T-helper 17 cell (primary cell): ENCODE measurements at regions not wholly inside any gene's neighbourhood (a gene's known extent, or its start where the extent isn't known, plus 50 kb on each side); places are given as distances from the start of the nearest gene placed in this dataset.

ENCODE experiments used
- ATAC-seq: fragments of 150-1000 bp; cut with Tn5 transposase; 2 replicates; pipeline ENCODE4 v1.10.0; 2021; ENCODE audit warnings: mild to moderate bottlenecking, moderate library complexity
- DNase-seq, 3 donors: peaks; one replicate each; pipeline versions ENCODE4 v3.0.0 to v3.0.0-alpha.2; 2020 to 2021
- H3K9me3 ChIP-seq: one replicate; pipeline ENCODE4 v1.7.0; 2013; ENCODE audit warnings: low read length, mild to moderate bottlenecking; ENCODE audit not compliant: control insufficient read depth, poor library complexity, severe bottlenecking
- H3K27ac Mint-ChIP-seq: one replicate; pipeline ENCODE4 v1.8.0; 2022; ENCODE audit warnings: mild to moderate bottlenecking, moderate library complexity, mixed read lengths
- H3K27me3 Mint-ChIP-seq: one replicate; pipeline ENCODE4 v1.8.0; 2022; ENCODE audit warnings: mixed read lengths
- H3K36me3 Mint-ChIP-seq: one replicate; pipeline ENCODE4 v1.8.0; 2022; ENCODE audit warnings: low read depth, mixed read lengths
- H3K4me1 Mint-ChIP-seq: one replicate; pipeline ENCODE4 v1.8.0; 2022; ENCODE audit warnings: mild to moderate bottlenecking, mixed read lengths
- H3K4me3 Mint-ChIP-seq: one replicate; pipeline ENCODE4 v1.8.0; 2022; ENCODE audit warnings: mild to moderate bottlenecking, moderate library complexity, mixed read lengths

- Mint-ChIP-seq H3K36me3 (peaks cover 3% of the 10 kb centered on the region), H3K4me3 (no peak overlapping the region), H3K4me1 (peaks cover 2% of the 10 kb centered on the region), H3K27me3 (peaks cover 41% of the 10 kb centered on the region), H3K27ac (no peak overlapping the region)
- ATAC-seq = no peak
- DNase-seq = no peak
- H3K9me3 ChIP-seq = no peaks in the 10 kb centered on the region
Measured at GRCh38 chr9:105191508-105192121, 52.8 kb upstream of the SLC44A1 start.

DNA sequence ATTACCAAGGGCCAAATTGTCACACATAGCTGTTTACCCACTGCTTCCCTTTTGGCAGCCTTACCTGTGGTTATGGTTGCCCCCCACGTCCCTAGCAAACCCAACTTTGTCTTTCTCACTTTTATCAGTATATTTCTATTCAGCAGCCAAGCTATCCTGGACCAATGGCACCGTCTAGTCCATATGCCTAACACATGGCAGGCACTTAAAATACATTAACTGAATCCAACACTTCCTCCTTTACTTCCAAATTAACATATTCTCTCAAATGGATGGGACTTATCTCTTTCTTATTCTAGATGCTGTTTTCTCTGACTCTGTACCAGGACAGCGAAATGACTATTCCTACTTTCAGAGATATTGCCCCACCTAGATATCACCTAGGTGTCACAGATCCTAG lies 50.9 kb upstream of the SLC44A1 start:
- DNase-seq = no peak
- peaks cover 2% of the 10 kb centered on the region for H3K4me1 Mint-ChIP-seq
- H3K4me3 Mint-ChIP-seq = no peak overlapping the region
- peaks cover 3% of the 10 kb centered on the region for H3K36me3 Mint-ChIP-seq
- peaks cover 39% of the 10 kb centered on the region for H3K27me3 Mint-ChIP-seq
- no peaks in the 10 kb centered on the region for H3K9me3 ChIP-seq
- ATAC-seq = no peak
- H3K27ac Mint-ChIP-seq = no peak overlapping the region

DNA sequence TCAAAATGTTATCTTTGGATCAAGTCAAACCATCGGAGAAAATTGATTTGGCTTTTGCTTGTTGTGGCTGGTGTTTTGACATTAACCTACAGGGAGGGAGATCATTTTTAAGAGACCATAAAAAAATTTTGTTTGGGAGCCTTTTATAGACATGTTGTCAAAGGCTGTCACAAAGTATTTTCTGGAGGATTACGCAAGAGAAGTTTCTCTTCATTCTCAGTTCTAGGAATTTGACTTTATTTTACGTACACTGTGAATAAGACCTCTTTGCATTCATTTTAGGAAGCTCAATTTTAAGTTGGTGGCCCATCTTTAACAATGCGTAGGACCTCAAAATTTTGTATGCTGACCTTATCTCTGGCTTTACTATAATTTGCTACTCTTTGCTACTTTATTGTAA lies 50.2 kb upstream of the SLC44A1 start:
- peaks cover 3% of the 10 kb centered on the region for H3K36me3 Mint-ChIP-seq
- ATAC-seq = no peak
- H3K4me3 Mint-ChIP-seq = no peak overlapping the region
- H3K27ac Mint-ChIP-seq = no peak overlapping the region
- H3K4me1 Mint-ChIP-seq = peaks cover 2% of the 10 kb centered on the region
- peaks cover 36% of the 10 kb centered on the region for H3K27me3 Mint-ChIP-seq
- DNase-seq = no peak
- H3K9me3 ChIP-seq = no peaks in the 10 kb centered on the region
